ENCODE measurements at regions not wholly inside any gene's neighbourhood (a gene's known extent, or its start where the extent isn't known, plus 50 kb on each side); places are given as distances from the start of the nearest gene placed in this dataset.

DNA sequence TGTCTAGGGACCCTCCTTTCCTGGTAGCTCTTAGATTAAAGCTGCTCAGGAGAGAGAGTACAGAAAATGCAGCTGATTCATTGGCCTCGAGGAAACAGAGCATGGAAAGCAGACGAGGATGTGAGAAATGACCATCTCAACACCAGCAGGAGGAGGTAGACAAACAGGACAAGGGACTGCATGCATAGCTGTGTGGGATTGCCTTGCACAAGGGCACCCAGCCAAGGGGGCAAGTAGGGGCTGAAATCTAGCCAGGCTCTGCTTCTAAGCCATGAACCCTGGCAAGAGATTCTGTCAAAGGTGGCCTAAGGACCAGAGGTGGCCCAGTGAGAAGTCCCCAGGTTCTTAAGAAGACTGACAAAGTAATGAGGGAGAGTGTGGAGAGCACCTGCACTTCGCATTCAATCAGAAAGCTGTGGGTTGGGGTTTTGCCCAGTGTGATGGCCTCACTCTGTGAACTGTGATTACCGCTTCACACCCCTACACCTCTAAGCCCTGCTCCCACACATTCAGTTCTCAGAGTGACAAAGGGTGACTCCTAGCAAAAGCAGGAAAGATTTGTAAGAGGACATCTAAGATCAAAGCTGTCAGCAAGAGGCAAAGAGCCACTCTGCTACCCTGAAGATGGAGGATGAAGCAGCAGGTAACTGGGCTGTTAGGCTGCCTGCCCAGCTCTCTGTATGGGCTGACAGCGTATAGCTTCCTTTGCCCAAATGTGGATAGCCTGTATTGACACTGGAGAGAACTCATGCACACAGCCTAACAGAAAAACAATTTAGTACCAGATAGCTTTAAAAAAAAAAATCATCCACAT, 151.3 kb upstream of the PELI1 start:
- Histone ChIP-seq H3K4me3 (no peak overlapping the region), H3K4me2 (no peak overlapping the region)

DNA sequence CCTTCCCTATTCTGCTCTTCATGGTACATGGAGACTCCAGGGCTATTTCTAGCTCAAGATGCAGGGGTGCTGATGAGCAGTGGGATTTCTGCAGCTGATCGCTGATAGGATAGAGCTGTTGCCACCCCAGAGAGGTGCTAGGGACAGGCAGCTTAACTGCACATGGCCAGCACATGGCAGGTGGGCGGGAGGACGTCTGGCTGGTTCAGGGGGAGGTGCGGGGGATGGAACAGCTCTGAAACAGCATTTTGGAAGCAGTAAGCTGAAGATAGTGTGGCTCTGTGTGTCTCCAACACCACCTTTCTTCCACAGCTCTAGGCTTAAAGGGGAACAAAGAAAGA, 151.9 kb upstream of the PELI1 start:
- no peaks in the 10 kb centered on the region for H3K79me2 ChIP-seq
- 62% methylated on average over 4 of the region's 4 CpGs for WGBS (ENCODE audit: low lambda C conversion rate, missing lambda C conversion rate)

More for the DNA sequence above, 151.3 kb upstream of the PELI1 start:
- H3K9me2 ChIP-seq (replicated peaks; ENCODE audit: insufficient read depth), result no peaks in the 10 kb centered on the region
- no peak overlapping the region for H2AFZ ChIP-seq
- no peak for DNase-seq (ENCODE audit: low spot score)
- H3K9me3 ChIP-seq (ENCODE audit: low read depth), result no peaks in the 10 kb centered on the region
- no peaks in the 10 kb centered on the region for H4K20me1 ChIP-seq (ENCODE audit: insufficient read depth, poor library complexity, severe bottlenecking)
- TF ChIP-seq EZH2phosphoT487 (IDR thresholded peaks at IDR 0.05; ENCODE audit: low read depth, severe bottlenecking, unreplicated experiment) (no peak), EZH2 (IDR thresholded peaks at IDR 0.05; ENCODE audit: borderline replicate concordance) (no peak)
- TF ChIP-seq, protein P1, sequence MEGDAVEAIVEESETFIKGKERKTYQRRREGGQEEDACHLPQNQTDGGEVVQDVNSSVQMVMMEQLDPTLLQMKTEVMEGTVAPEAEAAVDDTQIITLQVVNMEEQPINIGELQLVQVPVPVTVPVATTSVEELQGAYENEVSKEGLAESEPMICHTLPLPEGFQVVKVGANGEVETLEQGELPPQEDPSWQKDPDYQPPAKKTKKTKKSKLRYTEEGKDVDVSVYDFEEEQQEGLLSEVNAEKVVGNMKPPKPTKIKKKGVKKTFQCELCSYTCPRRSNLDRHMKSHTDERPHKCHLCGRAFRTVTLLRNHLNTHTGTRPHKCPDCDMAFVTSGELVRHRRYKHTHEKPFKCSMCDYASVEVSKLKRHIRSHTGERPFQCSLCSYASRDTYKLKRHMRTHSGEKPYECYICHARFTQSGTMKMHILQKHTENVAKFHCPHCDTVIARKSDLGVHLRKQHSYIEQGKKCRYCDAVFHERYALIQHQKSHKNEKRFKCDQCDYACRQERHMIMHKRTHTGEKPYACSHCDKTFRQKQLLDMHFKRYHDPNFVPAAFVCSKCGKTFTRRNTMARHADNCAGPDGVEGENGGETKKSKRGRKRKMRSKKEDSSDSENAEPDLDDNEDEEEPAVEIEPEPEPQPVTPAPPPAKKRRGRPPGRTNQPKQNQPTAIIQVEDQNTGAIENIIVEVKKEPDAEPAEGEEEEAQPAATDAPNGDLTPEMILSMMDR (IDR thresholded peaks at IDR 0.05; ENCODE audit: poor library complexity), result no peak
- no peaks in the 10 kb centered on the region for H3K36me3 ChIP-seq (replicated peaks; ENCODE audit: insufficient read depth, low read depth)
- no peak overlapping the region for H3K27ac ChIP-seq
- 84% methylated on average over 5 of the region's 5 CpGs for WGBS (ENCODE audit: low lambda C conversion rate, missing lambda C conversion rate)
- H3K79me2 ChIP-seq, result no peaks in the 10 kb centered on the region
- no peaks in the 10 kb centered on the region for H3K4me1 ChIP-seq (ENCODE audit: insufficient read depth)
- H3K27me3 ChIP-seq, result no peaks in the 10 kb centered on the region

GRCh38 chr2:64296695-64297346, 152.6 kb upstream of the PELI1 start:
- TF ChIP-seq EZH2phosphoT487 (IDR thresholded peaks at IDR 0.05; ENCODE audit: low read depth, severe bottlenecking, unreplicated experiment) (no peak), EZH2 (IDR thresholded peaks at IDR 0.05; ENCODE audit: borderline replicate concordance) (no peak)
- TF ChIP-seq, protein P1 (IDR thresholded peaks at IDR 0.05; ENCODE audit: poor library complexity), result no peak
- Histone ChIP-seq H3K36me3 (replicated peaks; ENCODE audit: insufficient read depth, low read depth) (no peaks in the 10 kb centered on the region), H3K4me3 (no peak overlapping the region), H3K4me1 (ENCODE audit: insufficient read depth) (no peaks in the 10 kb centered on the region), H3K79me2 (no peaks in the 10 kb centered on the region), H3K9me2 (replicated peaks; ENCODE audit: insufficient read depth) (no peaks in the 10 kb centered on the region), H3K27me3 (no peaks in the 10 kb centered on the region), H4K20me1 (ENCODE audit: insufficient read depth, poor library complexity, severe bottlenecking) (no peaks in the 10 kb centered on the region), H3K27ac (no peak overlapping the region), H3K9me3 (ENCODE audit: low read depth) (no peaks in the 10 kb centered on the region), H2AFZ (no peak overlapping the region), H3K4me2 (no peak overlapping the region)
- DNase-seq (ENCODE audit: low spot score), result no peak
- 84% methylated on average over 8 of the region's 8 CpGs for WGBS (ENCODE audit: low lambda C conversion rate, missing lambda C conversion rate)

More for the DNA sequence above, 151.9 kb upstream of the PELI1 start:
- no peak for TF ChIP-seq EZH2 (IDR thresholded peaks at IDR 0.05; ENCODE audit: borderline replicate concordance)
- TF ChIP-seq, protein P1 (IDR thresholded peaks at IDR 0.05; ENCODE audit: poor library complexity), result no peak
- TF ChIP-seq EZH2phosphoT487 (IDR thresholded peaks at IDR 0.05; ENCODE audit: low read depth, severe bottlenecking, unreplicated experiment), result no peak
- H3K9me3 ChIP-seq (ENCODE audit: low read depth), result no peaks in the 10 kb centered on the region
- H3K4me1 ChIP-seq (ENCODE audit: insufficient read depth), result no peaks in the 10 kb centered on the region
- no peak for DNase-seq (ENCODE audit: low spot score)
- H3K27ac ChIP-seq, result no peak overlapping the region
- no peaks in the 10 kb centered on the region for H3K9me2 ChIP-seq (replicated peaks; ENCODE audit: insufficient read depth)
- H2AFZ ChIP-seq, result no peak overlapping the region
- no peaks in the 10 kb centered on the region for H3K27me3 ChIP-seq
- H3K4me3 ChIP-seq, result no peak overlapping the region
- no peaks in the 10 kb centered on the region for H4K20me1 ChIP-seq (ENCODE audit: insufficient read depth, poor library complexity, severe bottlenecking)
- no peaks in the 10 kb centered on the region for H3K36me3 ChIP-seq (replicated peaks; ENCODE audit: insufficient read depth, low read depth)
- no peak overlapping the region for H3K4me2 ChIP-seq
